SK-N-SH (cell line): ENCODE measurements at regions not wholly inside any gene's neighbourhood (a gene's known extent, or its start where the extent isn't known, plus 50 kb on each side); places are given as distances from the start of the nearest gene placed in this dataset.

Experiments
- CTCF ChIA-PET: fragments of 300-600, 350-600 bp; formaldehyde crosslinking; extraction: SDS; loops from one replicate; lab custom pipeline; 2021; lab: Yijun Ruan, JAX
- POLR2A ChIA-PET: fragments of 350-600 bp; sonication (Branson Sonifier 250); formaldehyde crosslinking; extraction: SDS; loops from one replicate; lab custom pipeline; 2020; ENCODE audit warnings: antibody characterized with exemption, inconsistent platforms; lab: Yijun Ruan, JAX
- DNase-seq: peaks from one replicate; pipeline ENCODE4 v3.0.0; 2012
- H2AFZ ChIP-seq: fragments of 200-600 bp; sonication (generic); 2 replicates; pipeline ENCODE4 v1.8.1; 2016; ENCODE audit warnings: antibody characterized with exemption, mild to moderate bottlenecking, low read depth
- H3F3A ChIP-seq: fragments of 200-600 bp; sonication (generic); replicated peaks from 2 replicates; pipeline ENCODE3; 2016; ENCODE audit warnings: antibody characterized with exemption, mild to moderate bottlenecking; ENCODE audit not compliant: insufficient read depth
- H3K27ac ChIP-seq, 2 experiments: fragments of 200-500 bp in 1 of 2; fragments of 200-600 bp in 1 of 2; sonication (Bioruptor generic) in 1 of 2; sonication (generic), shearing (Covaris generic) in 1 of 2; 2 replicates each; pipeline versions ENCODE4 v1.5.1 to v1.6.1; 2014 to 2016; ENCODE audit warnings: low read depth in 2 of 2, inconsistent platforms in 1 of 2, low read length in 1 of 2, mild to moderate bottlenecking in 1 of 2, mixed read lengths in 1 of 2
- H3K27me3 ChIP-seq: fragments of 200-600 bp; sonication (generic), shearing (Covaris generic); 2 replicates; pipeline ENCODE4 v1.6.1; 2016; ENCODE audit warnings: mixed run types; ENCODE audit not compliant: insufficient read depth
- H3K36me3 ChIP-seq, 2 experiments: fragments of 200-500 bp in 1 of 2; fragments of 200-600 bp in 1 of 2; sonication (Bioruptor generic) in 1 of 2; sonication (generic) in 1 of 2; replicated peaks in 1 of 2; 2 replicates each; pipeline versions ENCODE3 to v1.5.1; 2014 to 2016; ENCODE audit warnings: low read length in 1 of 2, mild to moderate bottlenecking in 1 of 2; ENCODE audit not compliant: insufficient read depth in 2 of 2, control insufficient read depth in 1 of 2
- H3K4me1 ChIP-seq, 2 experiments: fragments of 200-500 bp in 1 of 2; fragments of 200-600 bp in 1 of 2; sonication (Bioruptor generic) in 1 of 2; sonication (generic), shearing (Covaris generic) in 1 of 2; 2 replicates each; pipeline versions ENCODE4 v1.5.1 to v1.6.1; 2014 to 2016; ENCODE audit warnings: low read depth in 1 of 2, low read length in 1 of 2, mixed run types in 1 of 2; ENCODE audit not compliant: insufficient read depth in 2 of 2, control insufficient read depth in 1 of 2
- H3K4me2 ChIP-seq: fragments of 200-600 bp; sonication (generic), shearing (Covaris generic); 2 replicates; pipeline ENCODE4 v1.6.1; 2017; ENCODE audit warnings: mixed run types
- H3K4me3 ChIP-seq, 2 experiments: fragments of 200-500 bp in 1 of 2; fragments of 200-600 bp in 1 of 2; sonication (Bioruptor generic) in 1 of 2; sonication (generic), shearing (Covaris generic) in 1 of 2; 2 replicates each; pipeline versions ENCODE4 v1.5.1 to v1.8.1; 2014 to 2016; ENCODE audit warnings: low read depth in 2 of 2, inconsistent platforms in 1 of 2, low read length in 1 of 2, mild to moderate bottlenecking in 1 of 2, mixed read lengths in 1 of 2, moderate library complexity in 1 of 2
- H3K79me2 ChIP-seq: fragments of 200-600 bp; sonication (generic); 2 replicates; pipeline ENCODE4 v1.8.1; 2017; ENCODE audit warnings: mild to moderate bottlenecking; ENCODE audit not compliant: insufficient read depth
- H3K9ac ChIP-seq: fragments of 200-600 bp; sonication (generic); 2 replicates; pipeline ENCODE4 v1.6.1; 2017; ENCODE audit warnings: mixed run types
- H3K9me2 ChIP-seq: fragments of 200-600 bp; sonication (generic); 2 replicates; pipeline ENCODE4 v1.6.1; 2017; ENCODE audit warnings: mixed run types
- H3K9me3 ChIP-seq: fragments of 200-600 bp; sonication (generic); 2 replicates; pipeline ENCODE4 v1.6.1; 2017; ENCODE audit warnings: mixed run types, mild to moderate bottlenecking, moderate library complexity
- H4K20me1 ChIP-seq: fragments of 200-600 bp; sonication (generic); 2 replicates; pipeline ENCODE4 v1.6.1; 2017; ENCODE audit warnings: mild to moderate bottlenecking, mixed run types; ENCODE audit not compliant: insufficient read depth
- CHD2 ChIP-seq: fragments of 150-350 bp; IDR thresholded peaks from 2 replicates; pipeline ENCODE4 v1.6.1; 2018; ENCODE audit warnings: low read length; ENCODE audit not compliant: partially characterized antibody
- EP300 ChIP-seq, 2 experiments: IDR thresholded peaks; 2 replicates each; pipeline versions ENCODE4 v1.4.0 to v1.6.1; 2012; ENCODE audit warnings: borderline replicate concordance in 1 of 2, low read depth in 1 of 2, low read length in 1 of 2
- EZH2phosphoT487 ChIP-seq: fragments of 200-600 bp; sonication (generic); IDR thresholded peaks from 2 replicates; pipeline ENCODE4 v1.6.1; 2017; ENCODE audit warnings: low read depth, mixed run types, mild to moderate bottlenecking, antibody characterized with exemption, moderate library complexity, borderline replicate concordance
- FOXJ3 ChIP-seq: sonication (generic); formaldehyde crosslinking; IDR thresholded peaks from 2 replicates; pipeline ENCODE4 v1.5.1; 2020; ENCODE audit warnings: mild to moderate bottlenecking, missing genetic modification reagents
- FOXM1 ChIP-seq: IDR thresholded peaks from 2 replicates; pipeline ENCODE4 v1.4.0; 2012; ENCODE audit warnings: low read depth, mild to moderate bottlenecking
- JUND ChIP-seq: IDR thresholded peaks from 2 replicates; pipeline ENCODE4 v1.4.0; 2012
- MEF2A ChIP-seq: IDR thresholded peaks from 2 replicates; pipeline ENCODE4 v1.4.0; 2012; ENCODE audit warnings: low read depth, borderline replicate concordance
- MXI1 ChIP-seq: IDR thresholded peaks from 2 replicates; pipeline ENCODE4 v1.6.1; 2012; ENCODE audit warnings: mild to moderate bottlenecking, low read depth, low read length, improper control_type of control experiment
- NFIC ChIP-seq: IDR thresholded peaks from 2 replicates; pipeline ENCODE4 v1.4.0; 2012; ENCODE audit warnings: borderline replicate concordance
- NRF1 ChIP-seq: IDR thresholded peaks from 2 replicates; pipeline ENCODE4 v1.6.1; 2012; ENCODE audit warnings: low read depth, mild to moderate bottlenecking, low read length
- RAD21 ChIP-seq: IDR thresholded peaks from 2 replicates; pipeline ENCODE4 v1.6.1; 2012; ENCODE audit warnings: mild to moderate bottlenecking, low read length
- RCOR1 ChIP-seq: fragments of 150-350 bp; IDR thresholded peaks from 2 replicates; pipeline ENCODE4 v1.6.1; 2017; ENCODE audit warnings: antibody characterized with exemption, low read length
- TCF12 ChIP-seq: IDR thresholded peaks from 2 replicates; pipeline ENCODE4 v1.4.0; 2012
- YY1 ChIP-seq: IDR thresholded peaks from 2 replicates; pipeline ENCODE4 v1.4.0; 2012; ENCODE audit warnings: low read depth, mild to moderate bottlenecking
- WGBS: methylation state at CpG from one replicate; pipeline ENCODE4 v1.1.6; 2017; ENCODE audit warnings: low lambda C conversion rate; 5-methylcytosine and 5-hydroxymethylcytosine counted together
- TF ChIP-seq, protein P1 (sequence below): IDR thresholded peaks from 2 replicates; pipeline ENCODE4; 2012
- TF ChIP-seq, protein P2 (sequence below): IDR thresholded peaks from 2 replicates; pipeline ENCODE4 v1.4.0; 2012; ENCODE audit warnings: low read depth, borderline replicate concordance
- TF ChIP-seq, protein P3 (sequence below): IDR thresholded peaks from 2 replicates; pipeline ENCODE4 v1.6.1; 2012; ENCODE audit warnings: mild to moderate bottlenecking, low read depth, low read length, moderate library complexity
- TF ChIP-seq, protein P4 (sequence below): IDR thresholded peaks from 2 replicates; pipeline ENCODE4 v1.4.0; 2012; ENCODE audit warnings: low read depth

DNA sequence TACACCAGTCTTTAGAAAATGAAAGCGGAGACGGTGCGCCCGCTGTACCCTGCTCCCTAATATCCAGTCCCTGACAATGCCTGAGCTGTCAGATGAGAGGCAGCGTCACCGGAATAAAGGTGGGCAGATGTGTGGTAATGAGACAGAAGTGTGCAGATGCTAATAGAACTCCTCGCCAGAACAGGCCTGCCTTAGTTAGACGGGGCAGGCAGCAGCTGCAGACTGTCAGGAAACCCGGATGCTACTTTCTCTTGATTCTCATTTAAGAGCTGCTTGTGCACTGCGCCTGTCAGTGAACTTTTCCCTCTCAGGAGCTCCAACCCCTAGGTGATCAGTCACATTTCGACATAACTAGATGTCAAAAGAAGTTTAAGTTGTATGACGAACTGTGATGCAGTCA, 221.8 kb upstream of the IRX3 start:
- DNase-seq = no peak
- CTCF ChIA-PET = interaction anchor here (0.7 to 1.1 kb wide), 3 partner anchors 11 to 616 kb away, joined by 3 to 4 read pairs (median 4); no protein-coding TSS in a partner anchor
- no peak overlapping the region for H3K9ac ChIP-seq
- H3K9me3 ChIP-seq = no peaks in the 10 kb centered on the region
- H3K4me1 ChIP-seq = peaks cover 5 to 13% of the 10 kb centered on the region in 2 experiments; a peak in 3 of 4 replicates
- no peak overlapping the region for H3K4me2 ChIP-seq
- H3K79me2 ChIP-seq = no peaks in the 10 kb centered on the region
- TF ChIP-seq YY1 = no peak
- TF ChIP-seq RCOR1 = no peak
- no peak for TF ChIP-seq EZH2phosphoT487
- TF ChIP-seq, protein P1, sequence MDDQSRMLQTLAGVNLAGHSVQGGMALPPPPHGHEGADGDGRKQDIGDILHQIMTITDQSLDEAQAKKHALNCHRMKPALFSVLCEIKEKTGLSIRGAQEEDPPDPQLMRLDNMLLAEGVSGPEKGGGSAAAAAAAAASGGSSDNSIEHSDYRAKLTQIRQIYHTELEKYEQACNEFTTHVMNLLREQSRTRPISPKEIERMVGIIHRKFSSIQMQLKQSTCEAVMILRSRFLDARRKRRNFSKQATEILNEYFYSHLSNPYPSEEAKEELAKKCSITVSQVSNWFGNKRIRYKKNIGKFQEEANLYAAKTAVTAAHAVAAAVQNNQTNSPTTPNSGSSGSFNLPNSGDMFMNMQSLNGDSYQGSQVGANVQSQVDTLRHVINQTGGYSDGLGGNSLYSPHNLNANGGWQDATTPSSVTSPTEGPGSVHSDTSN = no peak
- no peak for TF ChIP-seq JUND
- TF ChIP-seq, protein P2, sequence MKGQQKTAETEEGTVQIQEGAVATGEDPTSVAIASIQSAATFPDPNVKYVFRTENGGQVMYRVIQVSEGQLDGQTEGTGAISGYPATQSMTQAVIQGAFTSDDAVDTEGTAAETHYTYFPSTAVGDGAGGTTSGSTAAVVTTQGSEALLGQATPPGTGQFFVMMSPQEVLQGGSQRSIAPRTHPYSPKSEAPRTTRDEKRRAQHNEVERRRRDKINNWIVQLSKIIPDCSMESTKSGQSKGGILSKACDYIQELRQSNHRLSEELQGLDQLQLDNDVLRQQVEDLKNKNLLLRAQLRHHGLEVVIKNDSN = no peak
- no peak for TF ChIP-seq RAD21
- TF ChIP-seq MEF2A = no peak
- no peak for TF ChIP-seq NRF1
- no peak for TF ChIP-seq FOXJ3 (CRISPR knock-in tag)
- no peak for TF ChIP-seq MXI1
- no peak for TF ChIP-seq NFIC
- no peak for TF ChIP-seq TCF12
- TF ChIP-seq, protein P3, sequence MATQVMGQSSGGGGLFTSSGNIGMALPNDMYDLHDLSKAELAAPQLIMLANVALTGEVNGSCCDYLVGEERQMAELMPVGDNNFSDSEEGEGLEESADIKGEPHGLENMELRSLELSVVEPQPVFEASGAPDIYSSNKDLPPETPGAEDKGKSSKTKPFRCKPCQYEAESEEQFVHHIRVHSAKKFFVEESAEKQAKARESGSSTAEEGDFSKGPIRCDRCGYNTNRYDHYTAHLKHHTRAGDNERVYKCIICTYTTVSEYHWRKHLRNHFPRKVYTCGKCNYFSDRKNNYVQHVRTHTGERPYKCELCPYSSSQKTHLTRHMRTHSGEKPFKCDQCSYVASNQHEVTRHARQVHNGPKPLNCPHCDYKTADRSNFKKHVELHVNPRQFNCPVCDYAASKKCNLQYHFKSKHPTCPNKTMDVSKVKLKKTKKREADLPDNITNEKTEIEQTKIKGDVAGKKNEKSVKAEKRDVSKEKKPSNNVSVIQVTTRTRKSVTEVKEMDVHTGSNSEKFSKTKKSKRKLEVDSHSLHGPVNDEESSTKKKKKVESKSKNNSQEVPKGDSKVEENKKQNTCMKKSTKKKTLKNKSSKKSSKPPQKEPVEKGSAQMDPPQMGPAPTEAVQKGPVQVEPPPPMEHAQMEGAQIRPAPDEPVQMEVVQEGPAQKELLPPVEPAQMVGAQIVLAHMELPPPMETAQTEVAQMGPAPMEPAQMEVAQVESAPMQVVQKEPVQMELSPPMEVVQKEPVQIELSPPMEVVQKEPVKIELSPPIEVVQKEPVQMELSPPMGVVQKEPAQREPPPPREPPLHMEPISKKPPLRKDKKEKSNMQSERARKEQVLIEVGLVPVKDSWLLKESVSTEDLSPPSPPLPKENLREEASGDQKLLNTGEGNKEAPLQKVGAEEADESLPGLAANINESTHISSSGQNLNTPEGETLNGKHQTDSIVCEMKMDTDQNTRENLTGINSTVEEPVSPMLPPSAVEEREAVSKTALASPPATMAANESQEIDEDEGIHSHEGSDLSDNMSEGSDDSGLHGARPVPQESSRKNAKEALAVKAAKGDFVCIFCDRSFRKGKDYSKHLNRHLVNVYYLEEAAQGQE = no peak
- TF ChIP-seq, protein P4, sequence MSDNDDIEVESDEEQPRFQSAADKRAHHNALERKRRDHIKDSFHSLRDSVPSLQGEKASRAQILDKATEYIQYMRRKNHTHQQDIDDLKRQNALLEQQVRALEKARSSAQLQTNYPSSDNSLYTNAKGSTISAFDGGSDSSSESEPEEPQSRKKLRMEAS = no peak
- TF ChIP-seq EP300 (IDR thresholded peaks at IDR 0.05; ENCODE audit: borderline replicate concordance in 1 of 2, low read depth in 1 of 2, low read length in 1 of 2) = no peak
- TF ChIP-seq CHD2 = no peak
- no peak for TF ChIP-seq FOXM1
- no peak overlapping the region for H2AFZ ChIP-seq
- H3K27me3 ChIP-seq = no peaks in the 10 kb centered on the region
- H3K9me2 ChIP-seq = no peaks in the 10 kb centered on the region
- H4K20me1 ChIP-seq = no peaks in the 10 kb centered on the region
- H3K36me3 ChIP-seq = no peaks in the 10 kb centered on the region
- no peak overlapping the region for H3K27ac ChIP-seq
- POLR2A ChIA-PET = no interaction called here
- 78% methylated on average over 12 of the region's 12 CpGs for WGBS
- no peaks in the 10 kb centered on the region for H3F3A ChIP-seq
- no peak overlapping the region for H3K4me3 ChIP-seq
